HepG2 (cell line): ENCODE measurements at regions not wholly inside any gene's neighbourhood (a gene's known extent, or its start where the extent isn't known, plus 50 kb on each side); places are given as distances from the start of the nearest gene placed in this dataset.

ENCODE experiments used
- ATAC-seq: fragments of 200-7000 bp; cut with Tn5 transposase; 3 replicates; pipeline ENCODE4 v1.9.1; 2020; ENCODE audit warnings: mild to moderate bottlenecking, moderate library complexity
- BruUV-seq: library from RNA; stranded (reverse); fragments of 400-500 nt; replicated peaks from 2 replicates; lab custom pipeline; 2021; lab: Mats Ljungman, UMichigan
- CTCF ChIA-PET: fragments of 300-600 bp; formaldehyde crosslinking; extraction: SDS; loops from one replicate; lab custom pipeline; 2021; ENCODE audit warnings: low total read pairs, inconsistent platforms, low intra/inter-chr PET ratio; lab: Yijun Ruan, JAX
- POLR2A ChIA-PET: fragments of 350-600 bp; sonication (Branson Sonifier 250); formaldehyde crosslinking; loops from one replicate; lab custom pipeline; 2020; ENCODE audit warnings: antibody characterized with exemption, inconsistent platforms; lab: Yijun Ruan, JAX
- DNase-seq: peaks from one replicate; pipeline ENCODE4 v3.0.0-alpha.2; 2015; ENCODE audit warnings: low spot score
- FAIRE-seq: peaks from 3 replicates; lab custom pipeline; 2011; peaks lifted over from hg19 to GRCh38; lab: Jason Lieb, UNC
- H2AFZ ChIP-seq: one replicate; pipeline ENCODE4 v1.6.1; 2011; ENCODE audit warnings: low read length, inconsistent platforms
- H3K27ac ChIP-seq: fragments of 300-600 bp; 3 replicates; pipeline ENCODE4 v1.8.0; 2011; ENCODE audit warnings: mixed run types, mild to moderate bottlenecking, mixed read lengths, low read length, inconsistent platforms; ENCODE audit not compliant: insufficient read depth; ENCODE audit errors: extremely low read length
- H3K27me3 ChIP-seq, 2 experiments: fragments of 200-600 bp in 1 of 2; 2 replicates in 1 of 2; 3 replicates in 1 of 2; pipeline versions ENCODE4 v1.6.0 to v1.8.0; 2011; ENCODE audit warnings: low read length in 2 of 2, mild to moderate bottlenecking in 2 of 2, moderate library complexity in 2 of 2, inconsistent platforms in 1 of 2; ENCODE audit not compliant: insufficient read depth in 2 of 2, control insufficient read depth in 1 of 2
- H3K36me3 ChIP-seq, 2 experiments: fragments of 200-600 bp in 1 of 2; replicated peaks in 1 of 2; 2 replicates in 1 of 2; 3 replicates in 1 of 2; pipeline versions ENCODE4 v1.5.1 to v1.8.0; 2011; ENCODE audit warnings: low read length in 2 of 2, inconsistent platforms in 1 of 2; ENCODE audit not compliant: insufficient read depth in 2 of 2, control insufficient read depth in 1 of 2
- H3K4me1 ChIP-seq: 2 replicates; pipeline ENCODE4 v1.5.1; 2012; ENCODE audit warnings: low read length, inconsistent platforms; ENCODE audit not compliant: insufficient read depth
- H3K4me2 ChIP-seq: 2 replicates; pipeline ENCODE4 v1.6.0; 2011; ENCODE audit warnings: low read depth, low read length, inconsistent platforms
- H3K4me3 ChIP-seq, 3 experiments: fragments of 200-600 bp in 1 of 3; sonication (generic), shearing (Covaris generic) in 1 of 3; replicated peaks in 1 of 3; 2 replicates each; pipeline ENCODE4 v1.5.1; 2011 to 2016; ENCODE audit warnings: low read length in 3 of 3, inconsistent platforms in 2 of 3, low read depth in 2 of 3, mild to moderate bottlenecking in 2 of 3, control low read depth in 1 of 3, mixed read lengths in 1 of 3; ENCODE audit not compliant: insufficient read depth in 1 of 3
- H3K79me2 ChIP-seq: one replicate; pipeline ENCODE4 v1.6.1; 2011; ENCODE audit warnings: low read length, inconsistent platforms; ENCODE audit not compliant: insufficient read depth
- H3K9ac ChIP-seq: 2 replicates; pipeline ENCODE4 v1.6.0; 2011; ENCODE audit warnings: mild to moderate bottlenecking, low read depth, low read length, inconsistent platforms; ENCODE audit not compliant: insufficient read depth
- H3K9me3 ChIP-seq: 2 replicates; pipeline ENCODE4 v1.5.1; 2012; ENCODE audit warnings: mild to moderate bottlenecking, low read length
- H4K20me1 ChIP-seq: 2 replicates; pipeline ENCODE4 v1.6.0; 2011; ENCODE audit warnings: inconsistent platforms, mild to moderate bottlenecking, low read length, moderate library complexity; ENCODE audit not compliant: insufficient read depth
- CREB1 ChIP-seq, 2 experiments: fragments of 450-650 bp in 1 of 2; IDR thresholded peaks; 2 replicates each; pipeline ENCODE4 v1.6.1; 2016 to 2017; ENCODE audit warnings: control low read depth in 1 of 2, mild to moderate bottlenecking in 1 of 2, missing compliant biosample characterization in 1 of 2, missing genetic modification characterization in 1 of 2
- HDAC2 ChIP-seq: sonication (generic); formaldehyde crosslinking; IDR thresholded peaks from 2 replicates; pipeline ENCODE4 v1.4.0; 2020; ENCODE audit warnings: missing genetic modification reagents
- MATR3 ChIP-seq: sonication (generic); formaldehyde crosslinking; IDR thresholded peaks from 2 replicates; pipeline ENCODE4 v1.4.0; 2020; ENCODE audit warnings: missing genetic modification reagents
- PHF5A ChIP-seq: IDR thresholded peaks from one replicate; pipeline ENCODE4 v1.6.1; 2018; ENCODE audit warnings: low read depth, missing genetic modification reagents; ENCODE audit not compliant: unreplicated experiment
- TARDBP ChIP-seq: sonication (generic); formaldehyde crosslinking; IDR thresholded peaks from 2 replicates; pipeline ENCODE4 v1.8.0; 2022; ENCODE audit warnings: mild to moderate bottlenecking, missing genetic modification reagents
- TBX2 ChIP-seq: sonication (generic); formaldehyde crosslinking; IDR thresholded peaks from 2 replicates; pipeline ENCODE4 v1.5.0; 2020; ENCODE audit warnings: missing genetic modification reagents, mild to moderate bottlenecking, borderline replicate concordance
- ZNF7 ChIP-seq: IDR thresholded peaks from 2 replicates; pipeline ENCODE4 v1.6.1; 2016; ENCODE audit warnings: missing biosample characterization, missing genetic modification reagents
- ZNF781 ChIP-seq: sonication (generic); formaldehyde crosslinking; IDR thresholded peaks from 2 replicates; pipeline ENCODE4 v1.5.1; 2020; ENCODE audit warnings: borderline replicate concordance, mild to moderate bottlenecking, missing genetic modification reagents; ENCODE audit errors: not compliant biosample characterization
- in situ Hi-C: cut with HindIII; loops from 2 replicates; pipeline ENCODE4 v1.10.0; 2017; ENCODE audit warnings: low pct_unique_long_range_greater_than_20kb; ENCODE audit not compliant: extremely low pct_ligation_motif_present
- intact Hi-C: fragments of 100-400 bp; cut with micrococcal nuclease; formaldehyde crosslinking; loops from one replicate; pipeline ENCODE4 v1.10.0; 2022; ENCODE audit not compliant: unreplicated experiment
- TF ChIP-seq, protein P1 (sequence below): IDR thresholded peaks from 2 replicates; pipeline ENCODE4 v1.6.1; 2012; ENCODE audit warnings: low read depth, low read length, improper control_type of control experiment
- TF ChIP-seq, protein P2 (sequence below): sonication (generic); formaldehyde crosslinking; IDR thresholded peaks from 2 replicates; pipeline ENCODE4 v1.4.0; 2020; ENCODE audit warnings: missing genetic modification reagents
- TF ChIP-seq, protein P3 (sequence below): IDR thresholded peaks from 2 replicates; pipeline ENCODE4 v1.6.1; 2018; ENCODE audit warnings: missing genetic modification reagents
- TF ChIP-seq, protein P4 (sequence below): sonication (generic); formaldehyde crosslinking; IDR thresholded peaks from 2 replicates; pipeline ENCODE4 v1.4.0; 2020; ENCODE audit warnings: missing genetic modification reagents

GRCh38 chr5:42878041-42878440 is 66.3 kb upstream of the SELENOP start:
- no peak for ATAC-seq
- peaks cover 96% of the 10 kb centered on the region for H3K4me1 ChIP-seq
- POLR2A ChIA-PET = interaction anchor here (1.0 to 13.5 kb wide), 5 partner anchors 8 to 73 kb away, joined by 3 to 263 read pairs (median 6); partner anchors contain the start of gene SELENOP
- H3K36me3 ChIP-seq = no peaks in the 10 kb centered on the region
- H3K9me3 ChIP-seq = no peaks in the 10 kb centered on the region
- H3K4me2 ChIP-seq = peak overlapping the region; percentile 83
- no peak overlapping the region for H2AFZ ChIP-seq
- intact Hi-C loops (loop anchor here (2.0 kb wide), 1 partner anchor 31 kb away; no protein-coding TSS in a partner anchor), in situ Hi-C loops (loop anchor here (5.0 kb wide), 1 partner anchor 56 kb away; no protein-coding TSS in a partner anchor)
- CTCF ChIA-PET = no interaction called here
- TF ChIP-seq, protein P1, sequence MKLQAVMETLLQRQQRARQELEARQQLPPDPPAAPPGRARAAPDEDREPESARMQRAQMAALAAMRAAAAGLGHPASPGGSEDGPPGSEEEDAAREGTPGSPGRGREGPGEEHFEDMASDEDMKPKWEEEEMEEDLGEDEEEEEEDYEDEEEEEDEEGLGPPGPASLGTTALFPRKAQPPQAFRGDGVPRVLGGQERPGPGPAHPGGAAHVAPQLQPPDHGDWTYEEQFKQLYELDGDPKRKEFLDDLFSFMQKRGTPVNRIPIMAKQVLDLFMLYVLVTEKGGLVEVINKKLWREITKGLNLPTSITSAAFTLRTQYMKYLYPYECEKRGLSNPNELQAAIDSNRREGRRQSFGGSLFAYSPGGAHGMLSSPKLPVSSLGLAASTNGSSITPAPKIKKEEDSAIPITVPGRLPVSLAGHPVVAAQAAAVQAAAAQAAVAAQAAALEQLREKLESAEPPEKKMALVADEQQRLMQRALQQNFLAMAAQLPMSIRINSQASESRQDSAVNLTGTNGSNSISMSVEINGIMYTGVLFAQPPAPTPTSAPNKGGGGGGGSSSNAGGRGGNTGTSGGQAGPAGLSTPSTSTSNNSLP = no peak
- TF ChIP-seq TARDBP (CRISPR knock-in tag) (0 out of 2 replicates have a peak, but pooled peaks have one; percentile 19), ZNF781 (no peak), TBX2 (0 out of 2 replicates have a peak, but pooled peaks have one; percentile 11), ZNF7 (0 out of 2 replicates have a peak, but pooled peaks have one; percentile 47), MATR3 (CRISPR knock-in tag) (no peak), CREB1 (IDR thresholded peaks at IDR 0.05) (no peak), CREB1 (CRISPR knock-in tag; IDR thresholded peaks at IDR 0.05) (0 out of 2 replicates have a peak, but pooled peaks have one; percentile 18), PHF5A (no peak), HDAC2 (CRISPR knock-in tag) (0 out of 2 replicates have a peak, but pooled peaks have one; percentile 14)
- TF ChIP-seq, protein P2, sequence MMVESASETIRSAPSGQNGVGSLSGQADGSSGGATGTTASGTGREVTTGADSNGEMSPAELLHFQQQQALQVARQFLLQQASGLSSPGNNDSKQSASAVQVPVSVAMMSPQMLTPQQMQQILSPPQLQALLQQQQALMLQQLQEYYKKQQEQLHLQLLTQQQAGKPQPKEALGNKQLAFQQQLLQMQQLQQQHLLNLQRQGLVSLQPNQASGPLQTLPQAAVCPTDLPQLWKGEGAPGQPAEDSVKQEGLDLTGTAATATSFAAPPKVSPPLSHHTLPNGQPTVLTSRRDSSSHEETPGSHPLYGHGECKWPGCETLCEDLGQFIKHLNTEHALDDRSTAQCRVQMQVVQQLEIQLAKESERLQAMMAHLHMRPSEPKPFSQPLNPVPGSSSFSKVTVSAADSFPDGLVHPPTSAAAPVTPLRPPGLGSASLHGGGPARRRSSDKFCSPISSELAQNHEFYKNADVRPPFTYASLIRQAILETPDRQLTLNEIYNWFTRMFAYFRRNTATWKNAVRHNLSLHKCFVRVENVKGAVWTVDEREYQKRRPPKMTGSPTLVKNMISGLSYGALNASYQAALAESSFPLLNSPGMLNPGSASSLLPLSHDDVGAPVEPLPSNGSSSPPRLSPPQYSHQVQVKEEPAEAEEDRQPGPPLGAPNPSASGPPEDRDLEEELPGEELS = no peak
- TF ChIP-seq, protein P3, sequence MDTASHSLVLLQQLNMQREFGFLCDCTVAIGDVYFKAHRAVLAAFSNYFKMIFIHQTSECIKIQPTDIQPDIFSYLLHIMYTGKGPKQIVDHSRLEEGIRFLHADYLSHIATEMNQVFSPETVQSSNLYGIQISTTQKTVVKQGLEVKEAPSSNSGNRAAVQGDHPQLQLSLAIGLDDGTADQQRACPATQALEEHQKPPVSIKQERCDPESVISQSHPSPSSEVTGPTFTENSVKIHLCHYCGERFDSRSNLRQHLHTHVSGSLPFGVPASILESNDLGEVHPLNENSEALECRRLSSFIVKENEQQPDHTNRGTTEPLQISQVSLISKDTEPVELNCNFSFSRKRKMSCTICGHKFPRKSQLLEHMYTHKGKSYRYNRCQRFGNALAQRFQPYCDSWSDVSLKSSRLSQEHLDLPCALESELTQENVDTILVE (CRISPR knock-in tag) = 0 out of 2 replicates have a peak, but pooled peaks have one; percentile 49
- TF ChIP-seq, protein P4, sequence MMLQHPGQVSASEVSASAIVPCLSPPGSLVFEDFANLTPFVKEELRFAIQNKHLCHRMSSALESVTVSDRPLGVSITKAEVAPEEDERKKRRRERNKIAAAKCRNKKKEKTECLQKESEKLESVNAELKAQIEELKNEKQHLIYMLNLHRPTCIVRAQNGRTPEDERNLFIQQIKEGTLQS (CRISPR knock-in tag) = no peak
- H3K4me3 ChIP-seq = peak overlapping the region in 2 of 3 experiments; percentile 27 to 34; a peak in 1 of 6 replicates
- BruUV-seq = no TSS peak
- no peak for FAIRE-seq
- H3K27ac ChIP-seq = peak overlapping the region; percentile 99
- H4K20me1 ChIP-seq = no peaks in the 10 kb centered on the region
- H3K9ac ChIP-seq = peak overlapping the region; percentile 25
- DNase-seq = no peak
- no peaks in the 10 kb centered on the region for H3K27me3 ChIP-seq
- H3K79me2 ChIP-seq = peaks cover 75% of the 10 kb centered on the region
